H1 (cell line): ENCODE measurements at regions not wholly inside any gene's neighbourhood (a gene's known extent, or its start where the extent isn't known, plus 50 kb on each side); places are given as distances from the start of the nearest gene placed in this dataset.

Experiments
- JUN ChIP-seq: IDR thresholded peaks from 2 replicates; pipeline ENCODE4 v1.6.1; 2011; ENCODE audit warnings: low read depth, mild to moderate bottlenecking, improper control_type of control experiment, low read length
- POLR2A ChIP-seq, 2 experiments: IDR thresholded peaks; 1 replicate in 1 of 2; 2 replicates in 1 of 2; pipeline ENCODE4 v1.6.1; 2011; ENCODE audit warnings: low read depth in 2 of 2, low read length in 2 of 2, mild to moderate bottlenecking in 2 of 2; ENCODE audit errors: control extremely low read depth in 1 of 2
- SIN3A ChIP-seq, 2 experiments: IDR thresholded peaks in 1 of 2; conservative IDR thresholded peaks in 1 of 2; 2 replicates each; pipeline ENCODE4 v1.6.1; 2011 to 2012; ENCODE audit warnings: low read length in 2 of 2, improper control_type of control experiment in 1 of 2, low read depth in 1 of 2, mild to moderate bottlenecking in 1 of 2
- TF ChIP-seq, protein P1 (sequence below): fragments of 300-600 bp; sonication (generic); IDR thresholded peaks from 2 replicates; pipeline ENCODE4 v1.7.1; 2012; ENCODE audit warnings: low read length, moderate library complexity, mild to moderate bottlenecking, inconsistent platforms; ENCODE audit not compliant: insufficient replicate concordance
- TF ChIP-seq, protein P2 (sequence below): IDR thresholded peaks from 2 replicates; pipeline ENCODE4 v1.6.1; 2012; ENCODE audit warnings: inconsistent platforms
- TF ChIP-seq, protein P3 (sequence below): IDR thresholded peaks from 2 replicates; pipeline ENCODE4 v1.6.1; 2012; ENCODE audit warnings: low read length, inconsistent platforms

DNA sequence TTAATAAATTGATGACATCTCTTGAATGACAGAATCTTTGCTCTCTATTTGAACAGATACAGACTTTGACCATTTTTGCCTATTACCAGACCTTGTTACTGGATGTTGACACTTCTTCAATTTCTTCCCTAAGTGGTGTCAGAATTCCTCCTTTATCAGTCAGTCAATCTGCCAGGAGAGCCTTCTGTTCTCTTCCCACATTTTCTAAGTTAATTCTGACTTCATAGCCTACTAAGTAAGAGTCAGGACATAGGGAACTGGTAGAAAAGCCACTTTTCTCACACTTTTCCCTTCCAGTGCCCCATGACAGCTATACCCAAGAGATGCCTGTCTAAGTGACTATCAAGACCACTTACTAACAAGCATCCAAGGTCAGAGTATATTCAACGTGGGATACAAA, 1187.5 kb upstream of the NXPH2 start (continued):
- TF ChIP-seq, protein P1, sequence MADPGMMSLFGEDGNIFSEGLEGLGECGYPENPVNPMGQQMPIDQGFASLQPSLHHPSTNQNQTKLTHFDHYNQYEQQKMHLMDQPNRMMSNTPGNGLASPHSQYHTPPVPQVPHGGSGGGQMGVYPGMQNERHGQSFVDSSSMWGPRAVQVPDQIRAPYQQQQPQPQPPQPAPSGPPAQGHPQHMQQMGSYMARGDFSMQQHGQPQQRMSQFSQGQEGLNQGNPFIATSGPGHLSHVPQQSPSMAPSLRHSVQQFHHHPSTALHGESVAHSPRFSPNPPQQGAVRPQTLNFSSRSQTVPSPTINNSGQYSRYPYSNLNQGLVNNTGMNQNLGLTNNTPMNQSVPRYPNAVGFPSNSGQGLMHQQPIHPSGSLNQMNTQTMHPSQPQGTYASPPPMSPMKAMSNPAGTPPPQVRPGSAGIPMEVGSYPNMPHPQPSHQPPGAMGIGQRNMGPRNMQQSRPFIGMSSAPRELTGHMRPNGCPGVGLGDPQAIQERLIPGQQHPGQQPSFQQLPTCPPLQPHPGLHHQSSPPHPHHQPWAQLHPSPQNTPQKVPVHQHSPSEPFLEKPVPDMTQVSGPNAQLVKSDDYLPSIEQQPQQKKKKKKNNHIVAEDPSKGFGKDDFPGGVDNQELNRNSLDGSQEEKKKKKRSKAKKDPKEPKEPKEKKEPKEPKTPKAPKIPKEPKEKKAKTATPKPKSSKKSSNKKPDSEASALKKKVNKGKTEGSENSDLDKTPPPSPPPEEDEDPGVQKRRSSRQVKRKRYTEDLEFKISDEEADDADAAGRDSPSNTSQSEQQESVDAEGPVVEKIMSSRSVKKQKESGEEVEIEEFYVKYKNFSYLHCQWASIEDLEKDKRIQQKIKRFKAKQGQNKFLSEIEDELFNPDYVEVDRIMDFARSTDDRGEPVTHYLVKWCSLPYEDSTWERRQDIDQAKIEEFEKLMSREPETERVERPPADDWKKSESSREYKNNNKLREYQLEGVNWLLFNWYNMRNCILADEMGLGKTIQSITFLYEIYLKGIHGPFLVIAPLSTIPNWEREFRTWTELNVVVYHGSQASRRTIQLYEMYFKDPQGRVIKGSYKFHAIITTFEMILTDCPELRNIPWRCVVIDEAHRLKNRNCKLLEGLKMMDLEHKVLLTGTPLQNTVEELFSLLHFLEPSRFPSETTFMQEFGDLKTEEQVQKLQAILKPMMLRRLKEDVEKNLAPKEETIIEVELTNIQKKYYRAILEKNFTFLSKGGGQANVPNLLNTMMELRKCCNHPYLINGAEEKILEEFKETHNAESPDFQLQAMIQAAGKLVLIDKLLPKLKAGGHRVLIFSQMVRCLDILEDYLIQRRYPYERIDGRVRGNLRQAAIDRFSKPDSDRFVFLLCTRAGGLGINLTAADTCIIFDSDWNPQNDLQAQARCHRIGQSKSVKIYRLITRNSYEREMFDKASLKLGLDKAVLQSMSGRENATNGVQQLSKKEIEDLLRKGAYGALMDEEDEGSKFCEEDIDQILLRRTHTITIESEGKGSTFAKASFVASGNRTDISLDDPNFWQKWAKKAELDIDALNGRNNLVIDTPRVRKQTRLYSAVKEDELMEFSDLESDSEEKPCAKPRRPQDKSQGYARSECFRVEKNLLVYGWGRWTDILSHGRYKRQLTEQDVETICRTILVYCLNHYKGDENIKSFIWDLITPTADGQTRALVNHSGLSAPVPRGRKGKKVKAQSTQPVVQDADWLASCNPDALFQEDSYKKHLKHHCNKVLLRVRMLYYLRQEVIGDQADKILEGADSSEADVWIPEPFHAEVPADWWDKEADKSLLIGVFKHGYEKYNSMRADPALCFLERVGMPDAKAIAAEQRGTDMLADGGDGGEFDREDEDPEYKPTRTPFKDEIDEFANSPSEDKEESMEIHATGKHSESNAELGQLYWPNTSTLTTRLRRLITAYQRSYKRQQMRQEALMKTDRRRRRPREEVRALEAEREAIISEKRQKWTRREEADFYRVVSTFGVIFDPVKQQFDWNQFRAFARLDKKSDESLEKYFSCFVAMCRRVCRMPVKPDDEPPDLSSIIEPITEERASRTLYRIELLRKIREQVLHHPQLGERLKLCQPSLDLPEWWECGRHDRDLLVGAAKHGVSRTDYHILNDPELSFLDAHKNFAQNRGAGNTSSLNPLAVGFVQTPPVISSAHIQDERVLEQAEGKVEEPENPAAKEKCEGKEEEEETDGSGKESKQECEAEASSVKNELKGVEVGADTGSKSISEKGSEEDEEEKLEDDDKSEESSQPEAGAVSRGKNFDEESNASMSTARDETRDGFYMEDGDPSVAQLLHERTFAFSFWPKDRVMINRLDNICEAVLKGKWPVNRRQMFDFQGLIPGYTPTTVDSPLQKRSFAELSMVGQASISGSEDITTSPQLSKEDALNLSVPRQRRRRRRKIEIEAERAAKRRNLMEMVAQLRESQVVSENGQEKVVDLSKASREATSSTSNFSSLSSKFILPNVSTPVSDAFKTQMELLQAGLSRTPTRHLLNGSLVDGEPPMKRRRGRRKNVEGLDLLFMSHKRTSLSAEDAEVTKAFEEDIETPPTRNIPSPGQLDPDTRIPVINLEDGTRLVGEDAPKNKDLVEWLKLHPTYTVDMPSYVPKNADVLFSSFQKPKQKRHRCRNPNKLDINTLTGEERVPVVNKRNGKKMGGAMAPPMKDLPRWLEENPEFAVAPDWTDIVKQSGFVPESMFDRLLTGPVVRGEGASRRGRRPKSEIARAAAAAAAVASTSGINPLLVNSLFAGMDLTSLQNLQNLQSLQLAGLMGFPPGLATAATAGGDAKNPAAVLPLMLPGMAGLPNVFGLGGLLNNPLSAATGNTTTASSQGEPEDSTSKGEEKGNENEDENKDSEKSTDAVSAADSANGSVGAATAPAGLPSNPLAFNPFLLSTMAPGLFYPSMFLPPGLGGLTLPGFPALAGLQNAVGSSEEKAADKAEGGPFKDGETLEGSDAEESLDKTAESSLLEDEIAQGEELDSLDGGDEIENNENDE = no peak
- TF ChIP-seq POLR2A (IDR thresholded peaks at IDR 0.05; ENCODE audit: control extremely low read depth in 1 of 2, low read depth in 2 of 2, low read length in 2 of 2) (no peak), JUN (no peak), SIN3A (conservative IDR thresholded peaks at IDR 0.05 in 1 of 2, IDR thresholded peaks at IDR 0.05 in 1 of 2; ENCODE audit: low read depth in 1 of 2, low read length in 2 of 2) (no peak)
- TF ChIP-seq, protein P2, sequence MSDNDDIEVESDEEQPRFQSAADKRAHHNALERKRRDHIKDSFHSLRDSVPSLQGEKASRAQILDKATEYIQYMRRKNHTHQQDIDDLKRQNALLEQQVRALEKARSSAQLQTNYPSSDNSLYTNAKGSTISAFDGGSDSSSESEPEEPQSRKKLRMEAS = no peak
- TF ChIP-seq, protein P3, sequence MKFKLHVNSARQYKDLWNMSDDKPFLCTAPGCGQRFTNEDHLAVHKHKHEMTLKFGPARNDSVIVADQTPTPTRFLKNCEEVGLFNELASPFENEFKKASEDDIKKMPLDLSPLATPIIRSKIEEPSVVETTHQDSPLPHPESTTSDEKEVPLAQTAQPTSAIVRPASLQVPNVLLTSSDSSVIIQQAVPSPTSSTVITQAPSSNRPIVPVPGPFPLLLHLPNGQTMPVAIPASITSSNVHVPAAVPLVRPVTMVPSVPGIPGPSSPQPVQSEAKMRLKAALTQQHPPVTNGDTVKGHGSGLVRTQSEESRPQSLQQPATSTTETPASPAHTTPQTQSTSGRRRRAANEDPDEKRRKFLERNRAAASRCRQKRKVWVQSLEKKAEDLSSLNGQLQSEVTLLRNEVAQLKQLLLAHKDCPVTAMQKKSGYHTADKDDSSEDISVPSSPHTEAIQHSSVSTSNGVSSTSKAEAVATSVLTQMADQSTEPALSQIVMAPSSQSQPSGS = no peak
